Hematopoietic multipotent progenitor cell treated with erythropoietin and hydrocortisone succinate and interleukin-3 and kit ligand, for 8 days (in vitro differentiated cells): ENCODE measurements at regions not wholly inside any gene's neighbourhood (a gene's known extent, or its start where the extent isn't known, plus 50 kb on each side); places are given as distances from the start of the nearest gene placed in this dataset.
A peak's percentile ranks its signal among the peaks of the same experiment; 100 is the strongest.

Experiments used
- DNase-seq: peaks from one replicate; pipeline ENCODE4 v3.0.0-alpha.2; 2015

- DNase-seq = no peak
Measured at GRCh38 chr7:98514211-98515031, 102.7 kb upstream of the NPTX2 start.

GRCh38 chr7:98511175-98511574 is 105.9 kb upstream of the NPTX2 start:
- no peak for DNase-seq

GRCh38 chr7:98509836-98510235 is 107.2 kb upstream of the NPTX2 start:
- no peak for DNase-seq

- no peak for DNase-seq
Measured at GRCh38 chr7:98506471-98506870, 105.6 kb upstream of the BAIAP2L1 start.

GRCh38 chr7:98500764-98501163 is 99.9 kb upstream of the BAIAP2L1 start:
- no peak for DNase-seq

- no peak for DNase-seq
Measured at GRCh38 chr7:98496618-98497017, 95.7 kb upstream of the BAIAP2L1 start.

- no peak for DNase-seq
Measured at GRCh38 chr7:98495200-98495955, 94.5 kb upstream of the BAIAP2L1 start.

- DNase-seq = no peak
Measured at GRCh38 chr7:98493030-98493778, 92.3 kb upstream of the BAIAP2L1 start.

GRCh38 chr7:98488167-98488566 is 87.3 kb upstream of the BAIAP2L1 start:
- DNase-seq = no peak

GRCh38 chr7:98483964-98484545 is 83.2 kb upstream of the BAIAP2L1 start:
- no peak for DNase-seq

GRCh38 chr7:98483276-98483963 is 82.5 kb upstream of the BAIAP2L1 start:
- DNase-seq = no peak

GRCh38 chr7:98479318-98479717 is 78.4 kb upstream of the BAIAP2L1 start:
- DNase-seq = no peak

- no peak for DNase-seq
Measured at GRCh38 chr7:98475352-98475751, 74.5 kb upstream of the BAIAP2L1 start.

- no peak for DNase-seq
Measured at GRCh38 chr7:98474558-98474957, 73.7 kb upstream of the BAIAP2L1 start.

GRCh38 chr7:98472521-98472954 is 71.6 kb upstream of the BAIAP2L1 start:
- DNase-seq = no peak

- DNase-seq = peak; percentile 17
Measured at GRCh38 chr7:98470485-98471240, 69.8 kb upstream of the BAIAP2L1 start.

- DNase-seq = no peak
Measured at GRCh38 chr7:98469088-98469487, 68.2 kb upstream of the BAIAP2L1 start.

- DNase-seq = peak; percentile 2
Measured at GRCh38 chr7:98467570-98468312, 66.9 kb upstream of the BAIAP2L1 start.

GRCh38 chr7:98465022-98465421 is 64.1 kb upstream of the BAIAP2L1 start:
- DNase-seq = no peak

- no peak for DNase-seq
Measured at GRCh38 chr7:98464558-98464940, 63.7 kb upstream of the BAIAP2L1 start.
